SK-N-SH treated with all-trans-retinoic acid at 6 μM for 48 hours (cell line): ENCODE measurements at regions not wholly inside any gene's neighbourhood (a gene's known extent, or its start where the extent isn't known, plus 50 kb on each side); places are given as distances from the start of the nearest gene placed in this dataset.

Source experiments
- ATAC-seq: fragments of 200-7000 bp; cut with Tn5 transposase; 3 replicates; pipeline ENCODE4 v1.9.1; 2020; ENCODE audit warnings: mild to moderate bottlenecking, moderate library complexity
- ARNTL ChIP-seq: fragments of 450-650 bp; formaldehyde crosslinking; IDR thresholded peaks from 2 replicates; pipeline ENCODE4 v1.5.0; 2020; ENCODE audit warnings: low read depth, mild to moderate bottlenecking, moderate library complexity, borderline replicate concordance
- BACH2 ChIP-seq: fragments of 250-450 bp; sonication (Bioruptor Pico); IDR thresholded peaks from 2 replicates; pipeline ENCODE4 v1.9.0; 2021; ENCODE audit warnings: mild to moderate bottlenecking, borderline replicate concordance
- CSDC2 ChIP-seq: fragments of 250-450 bp; sonication (Bioruptor Pico); IDR thresholded peaks from 2 replicates; pipeline ENCODE4 v1.5.0; 2020; ENCODE audit warnings: mild to moderate bottlenecking, moderate library complexity
- CSRNP3 ChIP-seq: fragments of 250-450 bp; sonication (Bioruptor Pico); IDR thresholded peaks from 2 replicates; pipeline ENCODE4 v1.5.1; 2021; ENCODE audit warnings: mild to moderate bottlenecking, moderate library complexity
- ESRRG ChIP-seq: fragments of 250-450 bp; sonication (Bioruptor Pico); IDR thresholded peaks from 2 replicates; pipeline ENCODE4 v1.6.1; 2021; ENCODE audit warnings: mild to moderate bottlenecking
- GLIS3 ChIP-seq: fragments of 250-450 bp; sonication (Bioruptor Pico); IDR thresholded peaks from 2 replicates; pipeline ENCODE4 v1.5.0; 2020; ENCODE audit warnings: mild to moderate bottlenecking, moderate library complexity
- ISL1 ChIP-seq: fragments of 250-450 bp; sonication (Bioruptor Pico); IDR thresholded peaks from 2 replicates; pipeline ENCODE4 v2.1.2; 2022; ENCODE audit warnings: mild to moderate bottlenecking, moderate library complexity
- OSR1 ChIP-seq: fragments of 250-450 bp; sonication (Bioruptor Pico); IDR thresholded peaks from 2 replicates; pipeline ENCODE4 v1.8.0; 2022; ENCODE audit warnings: moderate library complexity, mild to moderate bottlenecking, inconsistent platforms
- PATZ1 ChIP-seq: fragments of 250-450 bp; sonication (Bioruptor Pico); IDR thresholded peaks from 2 replicates; pipeline ENCODE4 v1.8.0; 2020; ENCODE audit warnings: mild to moderate bottlenecking, moderate library complexity, borderline replicate concordance
- SNAI2 ChIP-seq: fragments of 250-450 bp; sonication (Bioruptor Pico); IDR thresholded peaks from 2 replicates; pipeline ENCODE4 v1.5.0; 2020; ENCODE audit warnings: mild to moderate bottlenecking, moderate library complexity
- TCF4 ChIP-seq: fragments of 250-450 bp; sonication (Bioruptor Pico); IDR thresholded peaks from 2 replicates; pipeline ENCODE4 v1.8.0; 2021; ENCODE audit warnings: mild to moderate bottlenecking, moderate library complexity, borderline replicate concordance
- TOX ChIP-seq: fragments of 250-450 bp; sonication (Bioruptor Pico); IDR thresholded peaks from 2 replicates; pipeline ENCODE4 v1.8.0; 2021; ENCODE audit warnings: mild to moderate bottlenecking, moderate library complexity, borderline replicate concordance
- ZC3H10 ChIP-seq: fragments of 250-450 bp; sonication (Bioruptor Pico); IDR thresholded peaks from 2 replicates; pipeline ENCODE4 v1.5.1; 2021; ENCODE audit warnings: mild to moderate bottlenecking, moderate library complexity
- ZFP30 ChIP-seq: fragments of 450-650 bp; formaldehyde crosslinking; IDR thresholded peaks from 2 replicates; pipeline ENCODE4 v1.5.0; 2022; ENCODE audit warnings: mild to moderate bottlenecking, moderate library complexity
- ZNF565 ChIP-seq: fragments of 450-650 bp; formaldehyde crosslinking; conservative IDR thresholded peaks from 2 replicates; pipeline ENCODE4 v1.5.0; 2020; ENCODE audit warnings: low read depth, mild to moderate bottlenecking, moderate library complexity
- ZNF70 ChIP-seq: fragments of 450-650 bp; formaldehyde crosslinking; IDR thresholded peaks from 2 replicates; pipeline ENCODE4 v1.5.0; 2020; ENCODE audit warnings: mild to moderate bottlenecking, moderate library complexity
- ZNF8 ChIP-seq: fragments of 450-650 bp; formaldehyde crosslinking; IDR thresholded peaks from 2 replicates; pipeline ENCODE4 v1.5.0; 2020; ENCODE audit warnings: mild to moderate bottlenecking, moderate library complexity
- TF ChIP-seq, protein P1 (sequence below): fragments of 250-450 bp; sonication (Bioruptor Pico); IDR thresholded peaks from 2 replicates; pipeline ENCODE4 v1.8.0; 2021; ENCODE audit warnings: low read depth, mild to moderate bottlenecking, moderate library complexity, borderline replicate concordance

GRCh38 chr17:77894126-77894956 lies 64.2 kb upstream of the TNRC6C start (continued):
- TF ChIP-seq CSRNP3 (CRISPR knock-in tag), result no peak
- TF ChIP-seq ZNF70 (CRISPR knock-in tag), result no peak
- no peak for TF ChIP-seq ZNF8 (CRISPR knock-in tag)

- no peak for TF ChIP-seq ISL1
- no peak for TF ChIP-seq PATZ1 (CRISPR knock-in tag)
- no peak for TF ChIP-seq ESRRG (CRISPR knock-in tag)
- TF ChIP-seq TOX (CRISPR knock-in tag), result no peak
- ATAC-seq, result no peak
Observed at GRCh38 chr17:77897741-77898301, 60.7 kb upstream of the TNRC6C start.

- TF ChIP-seq CSRNP3 (CRISPR knock-in tag), result no peak
- no peak for TF ChIP-seq TCF4 (CRISPR knock-in tag)
- TF ChIP-seq ESRRG (CRISPR knock-in tag), result no peak
- TF ChIP-seq CSDC2 (CRISPR knock-in tag), result no peak
- TF ChIP-seq TOX (CRISPR knock-in tag), result no peak
- TF ChIP-seq ISL1, result no peak
- TF ChIP-seq ZC3H10 (CRISPR knock-in tag), result no peak
- TF ChIP-seq BACH2 (CRISPR knock-in tag), result no peak
- TF ChIP-seq, all 23 proteins: peak for 0
- ATAC-seq, result no peak
Observed at GRCh38 chr17:77898521-77899434, 59.7 kb upstream of the TNRC6C start.

DNA sequence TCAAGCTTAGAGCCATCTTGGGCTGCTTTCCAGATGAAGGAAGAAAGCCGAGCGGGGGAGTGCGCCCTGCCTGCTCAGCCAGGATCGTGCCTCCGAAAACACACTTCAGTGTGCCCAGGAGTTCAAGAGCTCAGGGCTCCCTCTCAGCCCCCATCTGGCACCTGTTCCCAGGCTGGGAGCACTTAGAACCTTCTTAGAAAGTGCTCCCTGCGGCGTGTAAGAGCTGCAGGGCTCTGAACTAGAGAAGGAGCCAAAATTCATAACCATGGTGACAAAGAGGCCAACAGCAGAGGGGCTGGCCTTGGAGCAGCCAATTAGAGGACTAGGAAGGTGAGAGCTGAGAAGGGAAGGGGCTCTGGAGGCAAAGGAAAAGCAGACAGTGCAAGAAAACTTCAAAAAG lies 59.0 kb upstream of the TNRC6C start:
- ATAC-seq, result no peak
- no peak for TF ChIP-seq ZNF565 (CRISPR knock-in tag)
- TF ChIP-seq ARNTL, result no peak
- TF ChIP-seq TCF4 (CRISPR knock-in tag), result no peak
- TF ChIP-seq GLIS3 (CRISPR knock-in tag), result no peak
- TF ChIP-seq SNAI2 (CRISPR knock-in tag), result no peak
- TF ChIP-seq CSDC2 (CRISPR knock-in tag), result no peak

DNA sequence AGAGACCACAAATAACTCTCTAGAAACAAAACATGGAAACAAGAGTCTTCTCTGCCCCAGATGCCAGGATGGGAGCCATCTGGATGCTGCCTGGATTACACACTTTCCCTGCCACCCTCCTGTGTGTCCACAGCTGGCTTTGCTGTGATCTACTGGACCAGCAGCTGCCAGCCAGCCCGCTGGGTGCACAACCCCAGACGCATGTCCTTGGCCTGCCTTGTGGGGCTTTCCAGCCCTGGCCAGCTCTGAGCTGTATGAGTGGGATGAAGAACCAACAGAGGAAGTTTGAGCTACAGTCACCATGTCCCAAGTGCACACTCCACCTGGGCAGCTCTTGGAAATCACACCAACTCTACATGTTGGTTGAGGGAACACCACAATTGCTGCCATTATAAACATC lies 57.0 kb upstream of the TNRC6C start:
- ATAC-seq, result no peak
- TF ChIP-seq OSR1 (CRISPR knock-in tag) (no peak), TOX (CRISPR knock-in tag) (no peak)

- ATAC-seq, result no peak
- TF ChIP-seq ZFP30 (CRISPR knock-in tag) (no peak), ZNF70 (CRISPR knock-in tag) (no peak), TOX (CRISPR knock-in tag) (no peak), BACH2 (CRISPR knock-in tag) (no peak), CSDC2 (CRISPR knock-in tag) (no peak), GLIS3 (CRISPR knock-in tag) (no peak)
- TF ChIP-seq, protein P1, sequence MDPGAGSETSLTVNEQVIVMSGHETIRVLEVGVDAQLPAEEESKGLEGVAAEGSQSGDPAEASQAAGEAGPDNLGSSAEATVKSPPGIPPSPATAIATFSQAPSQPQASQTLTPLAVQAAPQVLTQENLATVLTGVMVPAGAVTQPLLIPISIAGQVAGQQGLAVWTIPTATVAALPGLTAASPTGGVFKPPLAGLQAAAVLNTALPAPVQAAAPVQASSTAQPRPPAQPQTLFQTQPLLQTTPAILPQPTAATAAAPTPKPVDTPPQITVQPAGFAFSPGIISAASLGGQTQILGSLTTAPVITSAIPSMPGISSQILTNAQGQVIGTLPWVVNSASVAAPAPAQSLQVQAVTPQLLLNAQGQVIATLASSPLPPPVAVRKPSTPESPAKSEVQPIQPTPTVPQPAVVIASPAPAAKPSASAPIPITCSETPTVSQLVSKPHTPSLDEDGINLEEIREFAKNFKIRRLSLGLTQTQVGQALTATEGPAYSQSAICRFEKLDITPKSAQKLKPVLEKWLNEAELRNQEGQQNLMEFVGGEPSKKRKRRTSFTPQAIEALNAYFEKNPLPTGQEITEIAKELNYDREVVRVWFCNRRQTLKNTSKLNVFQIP (CRISPR knock-in tag), result no peak
Observed at GRCh38 chr17:77905266-77905665, 53.2 kb upstream of the TNRC6C start.
